ENCODE measurements at regions not wholly inside any gene's neighbourhood (a gene's known extent, or its start where the extent isn't known, plus 50 kb on each side); places are given as distances from the start of the nearest gene placed in this dataset.

- FAIRE-seq: no peak
- no peak for TF ChIP-seq POLR2A (IDR thresholded peaks at IDR 0.05; ENCODE audit: low read depth, low read length)
- TF ChIP-seq POLR2AphosphoS5 (IDR thresholded peaks at IDR 0.05; ENCODE audit: low read depth, low read length): no peak
- no peak for TF ChIP-seq TAF1 (IDR thresholded peaks at IDR 0.05; ENCODE audit: borderline replicate concordance, low read depth, low read length)
- no peak for DNase-seq (ENCODE audit: insufficient read length)
Measured at GRCh38 chr7:131013716-131014115, 279.7 kb upstream of the KLF14 start.

- no peak for DNase-seq (ENCODE audit: insufficient read length)
- TF ChIP-seq POLR2A (IDR thresholded peaks at IDR 0.05; ENCODE audit: low read depth, low read length) (no peak), TAF1 (IDR thresholded peaks at IDR 0.05; ENCODE audit: borderline replicate concordance, low read depth, low read length) (no peak), POLR2AphosphoS5 (IDR thresholded peaks at IDR 0.05; ENCODE audit: low read depth, low read length) (no peak)
- no peak for FAIRE-seq
Measured at GRCh38 chr7:131014906-131015656, 281.1 kb upstream of the KLF14 start.

- TF ChIP-seq POLR2A (IDR thresholded peaks at IDR 0.05; ENCODE audit: low read depth, low read length) (no peak), TAF1 (IDR thresholded peaks at IDR 0.05; ENCODE audit: borderline replicate concordance, low read depth, low read length) (no peak), POLR2AphosphoS5 (IDR thresholded peaks at IDR 0.05; ENCODE audit: low read depth, low read length) (no peak)
- no peak for DNase-seq (ENCODE audit: insufficient read length)
- FAIRE-seq: no peak
Measured at GRCh38 chr7:131015657-131015958, 281.6 kb upstream of the KLF14 start.

- TF ChIP-seq POLR2A (IDR thresholded peaks at IDR 0.05; ENCODE audit: low read depth, low read length): no peak
- no peak for TF ChIP-seq POLR2AphosphoS5 (IDR thresholded peaks at IDR 0.05; ENCODE audit: low read depth, low read length)
- TF ChIP-seq TAF1 (IDR thresholded peaks at IDR 0.05; ENCODE audit: borderline replicate concordance, low read depth, low read length): no peak
- FAIRE-seq (no peak), DNase-seq (ENCODE audit: insufficient read length) (no peak)
Measured at GRCh38 chr7:131016230-131016629, 282.2 kb upstream of the KLF14 start.

- FAIRE-seq (no peak), DNase-seq (ENCODE audit: insufficient read length) (no peak)
Measured at GRCh38 chr7:131019351-131019750, 285.3 kb upstream of the KLF14 start.

GRCh38 chr7:131020759-131021261 lies 286.8 kb upstream of the KLF14 start:
- peak; percentile 36 for FAIRE-seq
- TF ChIP-seq POLR2A (IDR thresholded peaks at IDR 0.05; ENCODE audit: low read depth, low read length) (peak; percentile 47; the same call in 1 of the 2 replicates), POLR2AphosphoS5 (IDR thresholded peaks at IDR 0.05; ENCODE audit: low read depth, low read length) (no peak)
- DNase-seq (ENCODE audit: insufficient read length): no peak

More at GRCh38 chr7:131019351-131019750, 285.3 kb upstream of the KLF14 start:
- TF ChIP-seq POLR2A (IDR thresholded peaks at IDR 0.05; ENCODE audit: low read depth, low read length) (no peak), POLR2AphosphoS5 (IDR thresholded peaks at IDR 0.05; ENCODE audit: low read depth, low read length) (no peak), TAF1 (IDR thresholded peaks at IDR 0.05; ENCODE audit: borderline replicate concordance, low read depth, low read length) (no peak)

- peak; percentile 92 for FAIRE-seq
- TF ChIP-seq POLR2AphosphoS5 (IDR thresholded peaks at IDR 0.05; ENCODE audit: low read depth, low read length) (no peak), TAF1 (IDR thresholded peaks at IDR 0.05; ENCODE audit: borderline replicate concordance, low read depth, low read length) (no peak), POLR2A (IDR thresholded peaks at IDR 0.05; ENCODE audit: low read depth, low read length) (no peak)
- no peak for DNase-seq (ENCODE audit: insufficient read length)
Measured at GRCh38 chr7:131021460-131021859, 287.5 kb upstream of the KLF14 start.

GRCh38 chr7:131021902-131022301 lies 287.9 kb upstream of the KLF14 start:
- DNase-seq (ENCODE audit: insufficient read length): no peak
- TF ChIP-seq TAF1 (IDR thresholded peaks at IDR 0.05; ENCODE audit: borderline replicate concordance, low read depth, low read length): no peak
- no peak for TF ChIP-seq POLR2A (IDR thresholded peaks at IDR 0.05; ENCODE audit: low read depth, low read length)
- TF ChIP-seq POLR2AphosphoS5 (IDR thresholded peaks at IDR 0.05; ENCODE audit: low read depth, low read length): no peak
- FAIRE-seq: no peak

- FAIRE-seq (peak; percentile 83), DNase-seq (ENCODE audit: insufficient read length) (no peak)
- TF ChIP-seq POLR2A (IDR thresholded peaks at IDR 0.05; ENCODE audit: low read depth, low read length): no peak
Measured at GRCh38 chr7:131026297-131027000, 292.4 kb upstream of the KLF14 start.

- DNase-seq (ENCODE audit: insufficient read length): no peak
- TF ChIP-seq POLR2AphosphoS5 (IDR thresholded peaks at IDR 0.05; ENCODE audit: low read depth, low read length) (no peak), POLR2A (IDR thresholded peaks at IDR 0.05; ENCODE audit: low read depth, low read length) (no peak), TAF1 (IDR thresholded peaks at IDR 0.05; ENCODE audit: borderline replicate concordance, low read depth, low read length) (no peak)
- FAIRE-seq: peak; percentile 87
Measured at GRCh38 chr7:131027287-131027773, 293.3 kb upstream of the KLF14 start.

- TF ChIP-seq POLR2A (IDR thresholded peaks at IDR 0.05; ENCODE audit: low read depth, low read length) (no peak), TAF1 (IDR thresholded peaks at IDR 0.05; ENCODE audit: borderline replicate concordance, low read depth, low read length) (no peak), POLR2AphosphoS5 (IDR thresholded peaks at IDR 0.05; ENCODE audit: low read depth, low read length) (no peak)
- DNase-seq (ENCODE audit: insufficient read length): no peak
- FAIRE-seq: no peak
Measured at GRCh38 chr7:131028295-131028694, 294.3 kb upstream of the KLF14 start.

GRCh38 chr7:131029002-131029401 lies 295.0 kb upstream of the KLF14 start:
- DNase-seq (ENCODE audit: insufficient read length) (no peak), FAIRE-seq (peak; percentile 63)
- no peak for TF ChIP-seq POLR2AphosphoS5 (IDR thresholded peaks at IDR 0.05; ENCODE audit: low read depth, low read length)
- no peak for TF ChIP-seq TAF1 (IDR thresholded peaks at IDR 0.05; ENCODE audit: borderline replicate concordance, low read depth, low read length)
- TF ChIP-seq POLR2A (IDR thresholded peaks at IDR 0.05; ENCODE audit: low read depth, low read length): no peak

Measured in GM12892 (cell line).